HepG2 (cell line): ENCODE measurements at regions not wholly inside any gene's neighbourhood (a gene's known extent, or its start where the extent isn't known, plus 50 kb on each side); places are given as distances from the start of the nearest gene placed in this dataset.

Experiments used
- ATAC-seq: fragments of 200-7000 bp; cut with Tn5 transposase; 3 replicates; pipeline ENCODE4 v1.9.1; 2020; ENCODE audit warnings: mild to moderate bottlenecking, moderate library complexity
- BruUV-seq: library from RNA; stranded (reverse); fragments of 400-500 nt; replicated peaks from 2 replicates; lab custom pipeline; 2021; lab: Mats Ljungman, UMichigan
- CTCF ChIA-PET: fragments of 300-600 bp; formaldehyde crosslinking; extraction: SDS; loops from one replicate; lab custom pipeline; 2021; ENCODE audit warnings: low total read pairs, inconsistent platforms, low intra/inter-chr PET ratio; lab: Yijun Ruan, JAX
- POLR2A ChIA-PET: fragments of 350-600 bp; sonication (Branson Sonifier 250); formaldehyde crosslinking; loops from one replicate; lab custom pipeline; 2020; ENCODE audit warnings: antibody characterized with exemption, inconsistent platforms; lab: Yijun Ruan, JAX
- DNase-seq: peaks from one replicate; pipeline ENCODE4 v3.0.0-alpha.2; 2015; ENCODE audit warnings: low spot score
- FAIRE-seq: peaks from 3 replicates; lab custom pipeline; 2011; peaks lifted over from hg19 to GRCh38; lab: Jason Lieb, UNC
- H2AFZ ChIP-seq: one replicate; pipeline ENCODE4 v1.6.1; 2011; ENCODE audit warnings: low read length, inconsistent platforms
- H3K27ac ChIP-seq: fragments of 300-600 bp; 3 replicates; pipeline ENCODE4 v1.8.0; 2011; ENCODE audit warnings: mixed run types, mild to moderate bottlenecking, mixed read lengths, low read length, inconsistent platforms; ENCODE audit not compliant: insufficient read depth; ENCODE audit errors: extremely low read length
- H3K27me3 ChIP-seq, 2 experiments: fragments of 200-600 bp in 1 of 2; 2 replicates in 1 of 2; 3 replicates in 1 of 2; pipeline versions ENCODE4 v1.6.0 to v1.8.0; 2011; ENCODE audit warnings: low read length in 2 of 2, mild to moderate bottlenecking in 2 of 2, moderate library complexity in 2 of 2, inconsistent platforms in 1 of 2; ENCODE audit not compliant: insufficient read depth in 2 of 2, control insufficient read depth in 1 of 2
- H3K36me3 ChIP-seq, 2 experiments: fragments of 200-600 bp in 1 of 2; replicated peaks in 1 of 2; 2 replicates in 1 of 2; 3 replicates in 1 of 2; pipeline versions ENCODE4 v1.5.1 to v1.8.0; 2011; ENCODE audit warnings: low read length in 2 of 2, inconsistent platforms in 1 of 2; ENCODE audit not compliant: insufficient read depth in 2 of 2, control insufficient read depth in 1 of 2
- H3K4me1 ChIP-seq: 2 replicates; pipeline ENCODE4 v1.5.1; 2012; ENCODE audit warnings: low read length, inconsistent platforms; ENCODE audit not compliant: insufficient read depth
- H3K4me2 ChIP-seq: 2 replicates; pipeline ENCODE4 v1.6.0; 2011; ENCODE audit warnings: low read depth, low read length, inconsistent platforms
- H3K4me3 ChIP-seq, 3 experiments: fragments of 200-600 bp in 1 of 3; sonication (generic), shearing (Covaris generic) in 1 of 3; replicated peaks in 1 of 3; 2 replicates each; pipeline ENCODE4 v1.5.1; 2011 to 2016; ENCODE audit warnings: low read length in 3 of 3, inconsistent platforms in 2 of 3, low read depth in 2 of 3, mild to moderate bottlenecking in 2 of 3, control low read depth in 1 of 3, mixed read lengths in 1 of 3; ENCODE audit not compliant: insufficient read depth in 1 of 3
- H3K79me2 ChIP-seq: one replicate; pipeline ENCODE4 v1.6.1; 2011; ENCODE audit warnings: low read length, inconsistent platforms; ENCODE audit not compliant: insufficient read depth
- H3K9ac ChIP-seq: 2 replicates; pipeline ENCODE4 v1.6.0; 2011; ENCODE audit warnings: mild to moderate bottlenecking, low read depth, low read length, inconsistent platforms; ENCODE audit not compliant: insufficient read depth
- H3K9me3 ChIP-seq: 2 replicates; pipeline ENCODE4 v1.5.1; 2012; ENCODE audit warnings: mild to moderate bottlenecking, low read length
- H4K20me1 ChIP-seq: 2 replicates; pipeline ENCODE4 v1.6.0; 2011; ENCODE audit warnings: inconsistent platforms, mild to moderate bottlenecking, low read length, moderate library complexity; ENCODE audit not compliant: insufficient read depth
- HMGXB4 ChIP-seq, 2 experiments: sonication (generic) in 1 of 2; formaldehyde crosslinking in 1 of 2; IDR thresholded peaks; 2 replicates each; pipeline versions ENCODE4 v1.4.0 to v1.6.1; 2018 to 2020; ENCODE audit warnings: missing genetic modification reagents in 2 of 2, borderline replicate concordance in 1 of 2, low read depth in 1 of 2, mild to moderate bottlenecking in 1 of 2, missing biosample characterization in 1 of 2
- KAT7 ChIP-seq: IDR thresholded peaks from 2 replicates; pipeline ENCODE4 v1.6.1; 2018; ENCODE audit warnings: borderline replicate concordance, missing compliant biosample characterization
- MXI1 ChIP-seq: IDR thresholded peaks from 3 replicates; pipeline ENCODE4 v1.6.1; 2012; ENCODE audit warnings: low read depth, low read length, inconsistent platforms, borderline replicate concordance
- PCBP1 ChIP-seq: fragments of 200-400 bp; formaldehyde crosslinking; IDR thresholded peaks from 2 replicates; pipeline ENCODE4 v1.6.1; 2017; ENCODE audit warnings: mild to moderate bottlenecking, low read depth, low read length, borderline replicate concordance
- PHB2 ChIP-seq: fragments of 450-650 bp; IDR thresholded peaks from 2 replicates; pipeline ENCODE4 v1.6.1; 2018; ENCODE audit not compliant: partially characterized antibody
- RARG ChIP-seq: sonication (generic); formaldehyde crosslinking; IDR thresholded peaks from 2 replicates; pipeline ENCODE4 v1.4.0; 2020; ENCODE audit warnings: low read depth, mild to moderate bottlenecking, missing genetic modification reagents
- RFXANK ChIP-seq: IDR thresholded peaks from 2 replicates; pipeline ENCODE4 v1.6.1; 2016
- SKI ChIP-seq: fragments of 450-650 bp; IDR thresholded peaks from one replicate; pipeline ENCODE4 v1.6.1; 2018; ENCODE audit warnings: mild to moderate bottlenecking; ENCODE audit not compliant: partially characterized antibody
- TARDBP ChIP-seq: sonication (generic); formaldehyde crosslinking; IDR thresholded peaks from 2 replicates; pipeline ENCODE4 v1.8.0; 2022; ENCODE audit warnings: mild to moderate bottlenecking, missing genetic modification reagents
- ZBTB10 ChIP-seq: sonication (generic); formaldehyde crosslinking; IDR thresholded peaks from 2 replicates; pipeline ENCODE4 v1.4.0; 2020; ENCODE audit warnings: missing genetic modification reagents, borderline replicate concordance
- ZBTB46 ChIP-seq: sonication (generic); formaldehyde crosslinking; IDR thresholded peaks from 2 replicates; pipeline ENCODE4 v1.4.0; 2020; ENCODE audit warnings: mild to moderate bottlenecking, missing genetic modification reagents, borderline replicate concordance
- ZNF343 ChIP-seq: sonication (generic); formaldehyde crosslinking; IDR thresholded peaks from 2 replicates; pipeline ENCODE4 v1.4.0; 2020; ENCODE audit warnings: mild to moderate bottlenecking, missing genetic modification reagents
- ZNF768 ChIP-seq: sonication (generic); formaldehyde crosslinking; IDR thresholded peaks from 2 replicates; pipeline ENCODE4 v1.4.0; 2020; ENCODE audit warnings: missing genetic modification reagents
- WGBS: methylation state at CpG from one replicate; pipeline ENCODE4 v1.1.6; 2017; ENCODE audit warnings: low lambda C conversion rate; 5-methylcytosine and 5-hydroxymethylcytosine counted together
- in situ Hi-C: cut with HindIII; loops from 2 replicates; pipeline ENCODE4 v1.10.0; 2017; ENCODE audit warnings: low pct_unique_long_range_greater_than_20kb; ENCODE audit not compliant: extremely low pct_ligation_motif_present
- intact Hi-C: fragments of 100-400 bp; cut with micrococcal nuclease; formaldehyde crosslinking; loops from one replicate; pipeline ENCODE4 v1.10.0; 2022; ENCODE audit not compliant: unreplicated experiment

GRCh38 chr18:42261731-42262130 is 306.7 kb downstream of the PIK3C3 start:
- ChIA-PET POLR2A (no interaction called here), CTCF (no interaction called here)
- no peaks in the 10 kb centered on the region for H3K79me2 ChIP-seq
- intact Hi-C loops = no loop called here
- FAIRE-seq (no peak), DNase-seq (no peak), ATAC-seq (no peak)
- peaks cover 11% of the 10 kb centered on the region; the same call in 1 of the 2 replicates for H3K4me1 ChIP-seq
- H2AFZ ChIP-seq = no peak overlapping the region
- H3K9ac ChIP-seq = no peak overlapping the region
- H3K4me3 ChIP-seq = no peak overlapping the region
- no peaks in the 10 kb centered on the region for H3K9me3 ChIP-seq
- H3K4me2 ChIP-seq = no peak overlapping the region
- no peaks in the 10 kb centered on the region; a peak in 1 of 5 replicates for H3K27me3 ChIP-seq
- BruUV-seq = no TSS peak
- no peak for TF ChIP-seq PHB2
- TF ChIP-seq KAT7 (CRISPR knock-in tag) = no peak
- TF ChIP-seq ZBTB46 (CRISPR knock-in tag) = no peak
- TF ChIP-seq ZNF768 (CRISPR knock-in tag) = no peak
- no peak for TF ChIP-seq SKI
- no peak for TF ChIP-seq RFXANK (CRISPR knock-in tag)
- TF ChIP-seq TARDBP (CRISPR knock-in tag) = no peak
- no peak for TF ChIP-seq RARG (CRISPR knock-in tag)
- TF ChIP-seq ZBTB10 (CRISPR knock-in tag) = no peak
- TF ChIP-seq PCBP1 = no peak
- no peak for TF ChIP-seq HMGXB4 (CRISPR knock-in tag; IDR thresholded peaks at IDR 0.05; ENCODE audit: borderline replicate concordance in 1 of 2, low read depth in 1 of 2)
- TF ChIP-seq MXI1 = no peak
- TF ChIP-seq ZNF343 (CRISPR knock-in tag) = no peak
- WGBS = 69% methylated on average over 1 of the region's 1 CpG
- no peak overlapping the region for H3K27ac ChIP-seq
- H4K20me1 ChIP-seq = no peaks in the 10 kb centered on the region
- H3K36me3 ChIP-seq = no peaks in the 10 kb centered on the region
- in situ Hi-C loops = no loop called here
